GM21447 (cell line): ENCODE measurements at regions not wholly inside any gene's neighbourhood (a gene's known extent, or its start where the extent isn't known, plus 50 kb on each side); places are given as distances from the start of the nearest gene placed in this dataset.

ENCODE experiments used
- ATAC-seq: cut with Tn5 transposase; IDR thresholded peaks from one replicate; pipeline ENCODE4 v1.9.1; 2021; ENCODE audit not compliant: unreplicated experiment

DNA sequence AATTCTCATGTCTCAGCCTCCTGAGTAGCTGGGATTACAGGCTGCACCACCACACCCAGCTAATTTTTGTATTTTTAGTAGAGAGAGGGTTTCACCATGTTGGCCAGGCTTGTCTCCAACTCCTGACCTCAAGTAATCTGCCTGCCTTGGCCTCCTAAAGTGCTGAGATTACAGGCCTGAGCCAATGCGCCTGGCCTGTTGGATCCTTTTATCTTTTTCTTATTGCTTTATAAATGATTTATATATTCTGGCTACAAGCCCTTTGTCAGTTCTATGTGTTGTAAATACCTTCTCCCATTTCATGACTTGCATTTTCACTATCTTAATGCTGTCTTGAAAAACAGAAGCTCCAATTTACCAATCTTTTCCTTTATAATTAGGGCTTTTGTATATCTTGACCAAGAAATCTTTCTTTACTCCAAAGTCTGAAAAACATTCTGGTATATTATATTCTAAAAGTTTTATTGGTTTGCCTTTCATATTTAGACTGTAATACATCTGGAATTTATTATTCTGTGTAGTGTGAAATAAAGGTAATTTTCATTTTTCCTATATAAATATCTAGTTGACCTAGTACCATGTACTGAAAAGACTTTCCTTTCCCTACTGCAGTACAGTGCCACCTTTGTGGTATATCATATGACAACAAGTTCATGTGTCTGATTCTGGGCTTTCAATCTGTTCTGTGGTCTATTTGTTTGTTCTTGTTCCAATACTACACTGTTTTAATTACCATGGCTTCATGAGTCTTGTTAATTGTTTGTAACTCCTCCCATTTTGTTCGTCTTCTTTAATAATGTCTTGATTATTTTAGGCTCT, 52.9 kb upstream of the RNU6-1 start:
- no peak for ATAC-seq

DNA sequence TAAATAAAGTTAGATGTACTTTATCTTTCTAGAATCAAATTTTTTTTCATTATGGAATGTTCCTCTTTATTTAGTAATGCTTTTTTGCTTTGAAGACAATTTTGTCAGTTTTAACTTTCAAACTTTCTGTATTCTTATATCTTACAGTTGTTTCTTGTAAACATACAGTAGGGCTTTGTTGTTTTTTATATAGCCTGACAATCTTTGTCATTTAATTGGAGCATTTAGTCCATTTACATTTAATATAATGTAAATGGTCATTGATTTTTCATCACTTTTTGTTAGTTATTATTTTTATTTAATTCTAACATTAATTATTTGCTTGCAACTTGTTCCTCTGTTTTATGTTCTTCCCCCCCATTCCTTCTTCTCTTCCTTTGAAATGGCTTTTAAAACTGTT, 55.4 kb upstream of the RNU6-1 start:
- ATAC-seq = no peak

DNA sequence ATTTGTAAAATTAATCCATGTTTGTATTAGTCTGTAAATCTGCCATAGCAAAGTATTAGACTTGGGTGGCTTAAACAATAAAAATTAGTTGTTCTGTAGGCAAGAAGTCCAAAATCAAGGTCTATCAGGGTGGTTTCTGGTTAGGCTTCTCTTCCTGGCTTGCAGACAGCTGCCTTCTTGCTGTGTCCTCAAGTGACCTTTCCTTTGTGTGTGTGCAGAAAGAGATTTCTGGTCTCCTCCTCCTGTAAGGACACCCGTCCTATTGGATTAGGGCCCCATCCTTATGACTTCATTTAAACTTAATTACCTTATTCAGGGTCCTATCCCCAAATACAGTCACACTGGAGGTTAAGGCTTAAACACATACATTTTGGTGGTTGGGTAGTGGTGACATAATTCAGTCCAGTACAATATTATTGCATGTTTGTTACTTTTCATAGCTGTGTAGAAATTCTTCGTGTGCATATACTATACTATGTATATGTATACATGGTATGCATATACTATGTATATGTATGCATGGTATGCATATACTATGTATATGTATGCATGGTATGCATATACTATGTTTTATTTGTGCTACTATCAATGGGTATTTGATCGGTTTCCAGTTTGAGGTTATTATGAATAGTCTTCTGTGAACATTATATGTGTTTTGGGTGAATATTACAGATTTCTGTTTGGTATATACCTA, 57.9 kb upstream of the RNU6-1 start:
- no peak for ATAC-seq

DNA sequence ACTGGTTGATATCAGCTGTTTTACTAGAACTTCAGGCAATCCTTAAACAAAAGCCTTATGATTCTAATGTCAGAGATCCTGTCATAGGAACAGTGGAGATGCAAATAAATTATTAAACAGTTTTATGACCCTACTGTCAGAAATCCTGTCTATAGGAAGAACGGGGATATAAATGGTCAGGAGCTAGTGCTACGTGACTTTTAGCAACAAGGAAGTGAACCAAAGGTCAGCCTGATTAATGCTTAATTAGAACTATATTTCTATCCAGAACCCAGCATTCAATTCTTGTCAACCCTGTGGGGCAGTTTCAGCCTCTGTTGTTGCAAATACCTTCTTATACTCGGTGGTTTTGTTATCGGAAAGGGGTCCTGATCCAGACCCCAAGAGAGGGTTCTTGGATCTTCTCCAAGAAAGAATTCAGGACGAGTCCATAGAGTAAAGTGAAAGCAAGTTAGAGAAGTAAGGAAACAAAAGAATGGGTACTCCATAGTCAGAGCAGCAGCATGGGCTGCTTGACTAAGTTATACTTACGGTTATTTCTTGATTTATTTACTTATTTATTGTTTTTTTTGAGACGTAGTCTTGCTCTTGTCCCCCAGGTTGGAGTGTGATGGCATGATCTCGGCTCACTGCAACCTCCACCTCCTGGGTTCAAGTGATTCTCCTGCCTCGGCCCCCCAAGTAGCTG, 59.9 kb upstream of the RNU6-1 start:
- ATAC-seq = no peak

DNA sequence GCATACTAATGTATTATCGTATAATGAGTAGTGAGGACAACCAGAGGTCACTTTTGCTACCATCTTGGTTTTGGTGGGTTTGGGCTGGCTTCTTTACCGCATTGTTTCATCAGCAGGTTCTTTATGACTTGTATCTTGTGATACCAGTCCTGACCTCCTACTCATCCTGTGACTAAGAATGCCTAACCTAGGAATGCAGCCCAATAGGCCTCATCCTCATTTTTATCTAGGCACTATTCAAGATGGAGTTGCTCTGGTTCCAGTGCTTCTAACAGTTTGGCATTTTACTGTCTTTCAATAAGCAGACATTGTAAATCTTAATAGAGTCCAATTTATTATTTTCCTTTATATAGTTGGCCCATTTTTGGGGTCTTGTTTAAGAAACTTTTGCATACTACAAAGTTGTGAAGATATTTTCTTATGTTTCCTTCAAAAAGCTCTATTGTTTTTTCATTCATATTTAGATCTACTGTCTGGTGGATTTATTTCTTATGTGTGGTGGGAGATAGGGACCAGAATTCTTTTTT, 60.8 kb upstream of the RNU6-1 start:
- no peak for ATAC-seq

DNA sequence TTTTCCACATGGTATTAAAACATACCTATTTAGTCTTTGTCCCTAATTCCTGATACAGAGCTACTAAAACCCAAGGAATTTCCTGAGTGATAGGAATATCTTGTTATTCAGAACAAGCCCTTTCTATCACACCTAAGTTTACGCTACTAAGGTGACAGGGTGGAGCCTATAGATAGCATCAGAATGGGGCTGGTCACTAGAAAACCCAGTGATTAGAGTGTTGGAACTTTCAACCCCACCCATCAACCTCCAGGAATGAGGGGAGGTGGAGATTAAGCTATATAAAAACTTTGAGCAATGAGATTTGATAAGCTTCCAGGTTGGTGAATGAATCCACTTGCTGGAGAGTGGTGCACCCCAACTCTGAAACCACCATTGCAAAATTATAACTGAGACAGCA, 62.1 kb upstream of the RNU6-1 start:
- ATAC-seq = no peak

DNA sequence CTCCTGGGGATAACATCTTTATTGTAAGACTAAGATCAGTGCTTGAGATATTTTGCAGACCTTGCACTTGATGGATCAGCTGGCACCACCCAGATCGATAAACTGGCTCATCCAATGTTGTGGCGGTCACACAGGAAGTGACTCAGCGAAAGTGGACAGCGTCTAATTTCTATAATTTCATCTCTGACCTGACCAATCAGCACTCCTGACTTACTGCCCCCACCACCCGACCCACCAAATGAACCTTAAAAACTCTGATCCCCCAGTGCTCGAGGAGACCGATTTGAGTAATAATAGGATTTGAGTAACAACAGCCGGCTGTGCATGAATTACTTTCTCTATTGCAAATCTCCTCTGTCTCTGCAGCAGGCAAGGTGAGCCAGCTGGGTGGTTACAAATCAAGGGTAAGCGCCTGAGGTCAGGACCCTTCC, 62.7 kb upstream of the RNU6-1 start:
- no peak for ATAC-seq

DNA sequence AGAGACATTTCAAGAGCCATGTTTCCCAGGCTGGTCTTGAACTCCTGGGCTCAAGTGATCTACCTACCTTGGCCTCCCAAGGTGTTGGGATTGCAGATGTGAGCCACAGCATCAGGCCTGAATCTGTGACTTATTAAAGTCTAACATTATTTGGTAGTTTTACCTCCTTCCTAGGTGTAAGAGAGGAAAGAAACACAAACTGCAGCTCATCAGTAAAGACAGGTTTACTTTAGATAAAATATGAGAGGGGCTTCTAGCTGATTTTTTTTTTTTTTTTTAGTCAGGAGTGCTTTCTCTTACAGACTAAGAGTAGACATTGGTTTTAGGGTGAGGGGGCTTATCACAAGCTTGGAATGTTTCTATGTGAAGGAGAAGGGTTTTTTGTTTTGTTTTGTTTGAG, 63.9 kb upstream of the RNU6-1 start:
- ATAC-seq = no peak

DNA sequence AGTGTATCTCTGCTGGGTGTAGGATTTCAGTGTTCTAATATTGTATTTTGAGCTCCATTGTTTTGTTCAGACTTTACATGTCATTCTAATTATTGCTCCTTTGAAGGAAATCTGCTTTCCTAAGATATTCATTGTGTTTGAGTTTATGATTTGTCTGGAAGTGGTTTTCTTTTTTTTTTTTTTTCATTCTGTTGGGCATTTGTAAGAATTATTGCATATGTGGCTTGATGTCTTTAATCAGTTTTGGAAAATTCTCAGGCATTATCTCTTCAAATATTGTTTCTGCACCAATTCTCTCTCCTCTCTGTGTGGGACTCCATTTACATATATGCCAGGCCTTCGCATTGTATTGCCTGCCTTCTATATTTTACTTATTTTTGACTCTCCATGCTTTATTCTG, 65.8 kb upstream of the RNU6-1 start:
- no peak for ATAC-seq

DNA sequence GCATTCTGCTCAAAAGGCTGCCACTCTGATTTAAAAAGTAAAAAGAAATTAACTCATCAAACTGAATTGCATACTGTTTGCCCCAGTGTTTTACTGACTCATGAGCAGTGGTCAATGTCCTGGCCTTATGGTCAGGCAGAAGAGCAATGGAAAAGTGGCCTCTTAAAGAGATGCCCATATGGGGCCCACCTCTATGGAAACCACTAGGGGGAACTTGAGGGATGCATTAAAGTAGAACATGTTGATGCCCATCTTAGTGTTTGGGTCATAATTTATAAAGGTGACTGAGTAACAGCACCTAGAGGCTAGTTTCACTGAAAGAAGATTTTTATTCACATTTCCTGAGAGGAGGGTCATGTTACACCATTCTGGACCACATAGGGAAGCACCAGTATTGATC, 66.5 kb upstream of the RNU6-1 start:
- ATAC-seq = no peak

DNA sequence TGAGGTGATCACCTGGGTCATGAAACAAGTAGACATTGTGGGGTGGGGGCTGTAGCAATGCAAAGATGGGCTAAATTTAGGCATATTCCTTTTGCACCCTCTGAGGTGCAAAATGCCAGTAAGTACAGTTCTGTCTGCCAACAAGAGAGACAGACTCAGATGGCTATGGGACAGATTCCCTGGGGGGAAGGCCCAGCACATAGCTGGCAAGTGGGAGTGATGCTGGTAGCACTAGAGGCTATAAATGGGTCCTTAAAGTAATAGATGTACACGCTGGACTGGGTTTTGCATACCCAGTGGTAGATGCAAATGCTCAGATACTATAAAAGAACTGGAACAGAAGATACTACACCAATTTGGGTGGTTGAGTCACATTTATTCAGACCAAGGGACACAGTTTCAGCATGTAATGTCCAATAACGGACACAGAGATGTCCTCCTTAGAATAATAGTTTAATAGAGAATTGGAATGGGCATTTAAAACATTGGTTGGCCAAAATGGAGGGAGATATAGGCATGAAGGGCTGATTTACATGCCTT, 67.4 kb upstream of the RNU6-1 start:
- ATAC-seq = no peak

DNA sequence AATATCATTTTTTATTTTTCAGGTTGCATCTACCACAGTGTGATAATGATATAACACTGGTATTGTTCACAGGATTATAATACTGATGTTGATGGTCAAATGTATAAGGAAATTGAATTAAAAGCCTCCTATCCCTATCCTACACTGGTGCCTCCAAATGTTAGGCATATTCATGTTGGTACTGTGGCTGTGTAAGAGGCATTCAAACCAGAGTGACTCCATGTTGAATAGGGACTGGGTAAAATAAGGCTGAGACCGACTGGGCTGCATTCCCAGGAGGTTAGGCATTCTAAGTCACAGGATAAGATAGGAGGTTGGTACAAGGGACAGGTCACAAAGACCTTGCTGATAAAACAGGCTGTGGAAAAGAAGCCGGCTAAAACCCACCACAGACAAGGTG, 68.9 kb upstream of the RNU6-1 start:
- ATAC-seq = no peak

DNA sequence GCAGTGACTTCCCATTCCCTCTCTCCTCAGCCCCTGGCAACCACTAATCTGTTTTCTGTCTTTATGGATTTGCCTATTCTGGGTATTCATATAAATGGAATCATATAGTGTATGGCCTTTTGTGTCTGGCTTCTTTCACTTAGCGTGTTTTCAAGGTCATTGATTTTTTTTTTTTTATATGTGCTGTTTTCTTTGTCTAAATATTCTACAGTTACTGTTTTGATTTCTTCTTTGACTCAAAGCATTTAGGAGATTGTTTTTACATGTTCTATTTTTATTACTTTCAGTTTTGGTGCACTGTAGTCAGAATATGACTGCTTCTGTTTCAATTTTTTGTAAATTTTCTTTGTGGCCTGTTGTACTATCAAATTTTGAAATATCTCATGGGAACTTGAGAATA, 71.9 kb upstream of the RNU6-1 start:
- peak; percentile 58 for ATAC-seq

DNA sequence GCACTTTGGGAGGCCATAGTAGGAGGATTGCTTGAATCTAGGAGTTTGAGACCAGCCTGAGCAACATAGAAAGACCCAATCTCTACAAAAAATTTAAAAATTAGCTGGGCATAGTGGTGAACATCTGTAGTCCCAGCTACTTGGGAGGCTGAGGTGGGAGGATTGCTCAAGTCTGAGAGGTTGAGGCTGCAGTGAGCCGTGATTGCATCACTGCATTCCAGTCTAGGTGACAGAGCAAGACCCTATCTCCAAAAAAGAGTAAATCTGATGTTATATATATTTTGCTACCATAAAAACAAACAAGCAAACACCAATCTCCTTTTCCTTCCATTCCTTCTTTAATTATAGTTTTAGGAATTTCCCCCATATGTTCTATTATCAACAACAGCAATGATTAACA, 74.2 kb upstream of the RNU6-1 start:
- no peak for ATAC-seq

DNA sequence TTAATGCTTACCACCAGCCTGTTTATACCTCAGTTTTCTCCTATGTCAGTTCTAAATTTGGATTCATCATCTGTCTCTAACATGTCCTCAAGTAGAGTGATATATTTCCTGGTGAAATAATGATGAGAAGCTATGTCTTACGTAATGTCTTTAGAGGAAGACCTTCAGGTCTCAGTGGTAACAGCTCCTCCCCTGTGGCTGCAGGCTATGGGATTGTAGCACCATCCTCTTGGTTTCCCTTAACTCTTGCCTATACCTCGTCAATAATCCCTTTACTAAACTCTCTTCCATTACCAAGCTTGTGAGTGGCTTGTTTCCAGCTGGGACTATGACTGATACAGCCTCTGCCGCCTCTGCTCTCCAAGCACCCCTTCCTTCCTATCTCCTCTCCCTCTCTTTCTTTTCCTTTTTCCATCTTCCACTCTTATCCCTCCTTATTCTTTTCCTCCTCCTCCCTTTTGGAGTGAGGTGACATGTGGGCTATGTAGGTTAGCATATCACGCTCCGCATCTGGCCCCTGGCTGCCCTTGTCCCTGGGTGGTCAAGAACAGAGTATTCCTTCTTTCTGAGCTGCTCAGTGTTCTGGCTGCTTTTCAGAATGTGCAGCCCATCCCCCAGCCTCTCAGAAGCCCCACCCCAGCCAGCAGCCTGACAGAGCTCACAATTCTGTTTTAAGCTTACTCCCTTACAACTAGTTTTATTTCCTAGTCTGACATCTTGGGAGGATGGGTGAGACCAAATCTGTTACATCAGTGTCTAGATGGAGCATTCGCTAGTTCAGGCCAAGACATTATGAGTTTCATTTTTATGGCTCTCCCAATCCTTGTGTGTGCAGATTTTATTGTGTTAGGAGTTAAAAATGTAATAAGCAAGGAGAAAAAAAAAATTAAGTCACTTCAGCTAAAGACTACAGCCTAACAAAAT, 75.0 kb upstream of the RNU6-1 start:
- no peak for ATAC-seq

DNA sequence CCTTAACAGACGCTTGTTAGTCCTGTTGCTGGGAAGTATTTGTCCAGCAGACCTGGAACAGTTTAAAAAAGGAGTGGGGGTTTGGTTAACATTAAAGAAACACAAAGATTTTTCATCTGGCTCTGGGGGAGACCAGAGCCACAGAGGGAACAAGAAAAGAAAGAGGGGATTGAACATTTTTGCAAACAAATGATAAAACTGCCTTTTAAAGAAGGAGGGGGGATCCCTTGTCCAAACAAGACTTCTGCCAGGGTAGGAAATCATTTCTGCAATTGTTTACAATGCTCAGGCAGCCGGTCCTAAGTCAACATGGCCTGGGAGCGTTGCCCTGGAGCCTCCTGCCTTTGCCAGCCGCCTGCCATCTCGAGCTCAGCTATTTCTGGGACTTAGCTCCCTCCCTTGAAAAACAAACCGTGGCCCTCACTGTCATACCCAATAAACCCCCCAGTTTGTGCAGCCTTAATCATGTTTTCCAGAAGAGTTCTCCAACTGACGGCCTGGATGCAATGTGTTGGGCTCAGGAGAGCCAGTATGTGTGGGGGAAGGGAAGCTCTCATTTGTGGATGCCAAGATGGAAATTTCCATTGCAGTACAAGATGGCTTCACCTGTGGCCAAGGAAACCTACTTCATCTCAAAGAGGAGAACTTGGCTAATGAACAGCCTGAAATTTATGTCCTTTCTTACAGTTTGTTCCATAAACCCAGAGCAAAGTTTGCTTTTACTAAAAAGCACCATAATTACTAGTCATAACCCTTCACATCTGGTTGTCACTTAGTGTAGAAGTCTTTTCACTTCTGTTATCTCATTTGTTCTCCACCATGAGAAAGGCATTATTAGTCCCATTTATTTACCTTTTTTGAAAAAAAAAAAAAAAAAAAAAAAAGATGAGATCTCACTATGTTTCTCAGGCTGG, 75.9 kb upstream of the RNU6-1 start:
- ATAC-seq = no peak

DNA sequence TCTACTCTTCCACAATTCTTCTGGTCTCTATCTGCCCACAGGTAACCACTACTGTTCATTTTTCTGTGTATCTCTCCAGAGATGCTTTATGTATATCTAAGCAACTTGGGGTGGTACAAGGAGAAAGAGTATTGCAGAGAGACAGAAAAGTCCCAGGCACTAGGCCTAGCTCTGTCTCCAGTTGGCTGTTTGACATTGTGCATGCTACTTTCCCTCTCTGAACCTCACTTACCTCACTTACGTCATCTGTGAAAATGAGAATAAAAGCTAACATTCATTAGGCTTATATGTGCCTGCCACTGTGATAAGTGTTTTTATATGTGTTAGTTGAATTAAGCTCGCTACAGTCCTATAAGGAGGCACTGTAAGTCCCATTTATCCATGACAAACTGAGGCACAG, 76.7 kb upstream of the RNU6-1 start:
- ATAC-seq = no peak

DNA sequence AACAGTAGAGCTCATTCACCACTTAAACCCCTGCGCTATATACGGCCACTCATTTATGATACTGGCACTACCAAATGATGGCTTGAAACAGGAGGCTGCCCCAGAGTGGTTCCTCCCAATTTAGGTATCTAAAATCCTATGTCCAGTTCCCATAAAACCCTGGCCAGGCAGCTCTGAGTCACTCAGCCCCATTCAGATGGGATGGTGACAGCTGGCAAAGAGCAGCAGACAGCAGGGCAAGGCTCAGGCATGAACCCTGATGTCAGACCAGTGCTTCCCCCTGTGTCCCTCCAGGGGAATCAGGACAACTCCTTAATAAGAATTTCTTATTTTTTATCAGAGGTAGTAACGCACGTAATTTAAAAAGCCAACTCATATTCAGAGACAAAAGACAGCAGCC, 77.2 kb upstream of the RNU6-1 start:
- no peak for ATAC-seq

DNA sequence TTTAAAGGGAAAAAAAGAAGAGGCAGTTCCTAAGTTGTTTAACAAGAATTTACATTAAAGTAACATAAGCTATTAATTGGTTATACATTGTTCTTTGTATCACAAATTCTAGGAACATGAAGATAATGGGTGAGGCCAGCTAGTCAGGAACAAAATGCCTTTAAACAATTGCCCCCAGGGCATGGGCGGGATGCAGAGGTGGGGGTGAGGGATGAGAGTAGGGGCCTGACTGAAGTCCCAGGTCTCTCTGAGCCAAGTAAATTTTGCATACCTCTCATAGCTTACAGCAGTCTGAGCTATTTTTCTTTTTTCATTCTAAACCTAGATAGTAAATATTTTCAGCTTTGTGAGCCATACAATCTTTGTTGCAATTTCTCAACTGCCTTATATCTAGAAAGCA, 77.8 kb upstream of the RNU6-1 start:
- ATAC-seq = no peak
